ENCODE measurements at regions not wholly inside any gene's neighbourhood (a gene's known extent, or its start where the extent isn't known, plus 50 kb on each side); places are given as distances from the start of the nearest gene placed in this dataset.

DNA sequence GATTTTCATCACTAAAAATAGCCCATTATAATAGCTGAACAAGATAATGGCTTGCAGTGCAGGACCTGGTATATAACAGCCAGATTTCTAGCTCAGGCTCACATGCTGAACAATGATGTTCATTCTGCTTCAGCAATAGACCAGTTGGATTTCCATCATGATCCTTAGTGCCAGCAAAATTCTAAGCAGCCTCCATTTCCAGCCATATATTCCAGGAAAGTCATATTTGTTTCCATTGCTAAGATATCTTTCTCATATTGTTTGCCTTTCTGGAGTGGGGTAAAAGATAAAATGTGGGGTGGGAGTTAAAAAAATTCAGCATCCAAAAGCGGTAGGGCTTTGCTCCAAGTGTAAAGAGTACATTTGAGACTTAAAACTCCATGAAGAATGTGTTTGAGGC, 2344.1 kb downstream of the PCDH7 start:
- TF ChIP-seq GATA2 (IDR thresholded peaks at IDR 0.05; ENCODE audit: low read depth, low read length) (no peak), GATA3 (IDR thresholded peaks at IDR 0.05; ENCODE audit: low read depth, low read length) (no peak)

All from SH-SY5Y (cell line).